ENCODE measurements at regions not wholly inside any gene's neighbourhood (a gene's known extent, or its start where the extent isn't known, plus 50 kb on each side); places are given as distances from the start of the nearest gene placed in this dataset.

DNA sequence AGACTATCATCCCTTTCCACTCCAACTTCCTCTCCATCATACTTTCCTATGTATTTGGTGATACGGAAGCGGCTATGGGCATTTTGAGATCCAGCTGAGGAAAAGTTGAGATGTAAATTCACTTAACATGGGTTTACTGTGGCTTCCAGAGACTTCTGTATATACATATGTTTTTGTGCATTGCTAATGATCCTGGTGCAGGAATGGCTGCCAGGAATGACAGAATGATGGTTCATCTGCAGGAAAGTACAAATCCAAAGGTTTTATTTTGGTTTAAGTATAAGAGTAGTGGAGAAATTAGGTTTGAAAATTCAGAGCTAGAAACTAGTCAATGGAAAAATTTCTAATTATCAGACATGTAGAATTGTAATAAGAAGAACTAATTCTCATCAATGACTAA is 95.0 kb upstream of the PAM start:
- no peak for TF ChIP-seq POLR2A (IDR thresholded peaks at IDR 0.05)
- TF ChIP-seq, protein P1, sequence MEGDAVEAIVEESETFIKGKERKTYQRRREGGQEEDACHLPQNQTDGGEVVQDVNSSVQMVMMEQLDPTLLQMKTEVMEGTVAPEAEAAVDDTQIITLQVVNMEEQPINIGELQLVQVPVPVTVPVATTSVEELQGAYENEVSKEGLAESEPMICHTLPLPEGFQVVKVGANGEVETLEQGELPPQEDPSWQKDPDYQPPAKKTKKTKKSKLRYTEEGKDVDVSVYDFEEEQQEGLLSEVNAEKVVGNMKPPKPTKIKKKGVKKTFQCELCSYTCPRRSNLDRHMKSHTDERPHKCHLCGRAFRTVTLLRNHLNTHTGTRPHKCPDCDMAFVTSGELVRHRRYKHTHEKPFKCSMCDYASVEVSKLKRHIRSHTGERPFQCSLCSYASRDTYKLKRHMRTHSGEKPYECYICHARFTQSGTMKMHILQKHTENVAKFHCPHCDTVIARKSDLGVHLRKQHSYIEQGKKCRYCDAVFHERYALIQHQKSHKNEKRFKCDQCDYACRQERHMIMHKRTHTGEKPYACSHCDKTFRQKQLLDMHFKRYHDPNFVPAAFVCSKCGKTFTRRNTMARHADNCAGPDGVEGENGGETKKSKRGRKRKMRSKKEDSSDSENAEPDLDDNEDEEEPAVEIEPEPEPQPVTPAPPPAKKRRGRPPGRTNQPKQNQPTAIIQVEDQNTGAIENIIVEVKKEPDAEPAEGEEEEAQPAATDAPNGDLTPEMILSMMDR (IDR thresholded peaks at IDR 0.05), result no peak
- DNase-seq (ENCODE audit: low spot score in 2 of 2), result no peak
- intact Hi-C loops (cut with DNase I; ENCODE audit: low total_unique reads), result no loop called here
- WGBS, 2 donors, result 95 to 96% methylated on average over 2 of the region's 2 CpGs
- H3K4me3 ChIP-seq (ENCODE audit: low read depth, poor library complexity, severe bottlenecking), result no peak overlapping the region

DNA sequence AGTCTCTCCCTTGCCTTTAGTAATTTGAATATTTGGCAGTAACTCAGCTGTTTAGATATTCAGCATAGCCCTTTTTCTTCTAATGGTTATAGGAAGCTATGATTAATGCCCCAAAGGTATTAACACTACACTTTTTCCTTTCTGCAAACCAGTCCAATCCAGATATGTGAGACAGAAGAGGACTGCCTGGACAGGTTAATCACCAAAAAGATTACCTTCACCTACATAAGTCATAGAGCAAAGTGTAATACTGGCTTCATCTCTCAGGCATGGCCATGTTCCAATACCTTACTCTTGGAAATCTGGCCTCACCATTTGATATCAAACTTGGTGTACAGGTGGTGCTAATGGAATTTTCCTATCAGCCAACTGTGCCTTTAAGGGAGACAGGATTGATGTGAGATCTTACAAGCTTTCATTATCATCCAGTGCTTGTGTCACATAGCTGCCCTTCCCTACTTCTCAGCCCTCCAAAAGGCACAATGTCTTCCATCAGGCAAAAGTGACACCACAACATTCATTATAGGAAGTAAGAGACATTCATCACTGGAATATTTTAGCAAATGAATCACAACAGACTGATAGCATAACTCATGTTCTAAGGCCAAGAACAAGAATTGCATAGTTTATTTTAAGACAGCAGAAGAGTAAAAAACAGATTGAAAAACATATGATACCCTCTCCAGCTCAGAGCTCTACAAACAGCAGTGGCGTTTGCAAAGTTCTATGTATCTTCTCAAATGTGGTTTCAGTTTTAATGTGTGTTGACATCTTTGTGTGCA is 91.2 kb upstream of the PAM start:
- no peak for DNase-seq (ENCODE audit: low spot score in 2 of 2)

DNA sequence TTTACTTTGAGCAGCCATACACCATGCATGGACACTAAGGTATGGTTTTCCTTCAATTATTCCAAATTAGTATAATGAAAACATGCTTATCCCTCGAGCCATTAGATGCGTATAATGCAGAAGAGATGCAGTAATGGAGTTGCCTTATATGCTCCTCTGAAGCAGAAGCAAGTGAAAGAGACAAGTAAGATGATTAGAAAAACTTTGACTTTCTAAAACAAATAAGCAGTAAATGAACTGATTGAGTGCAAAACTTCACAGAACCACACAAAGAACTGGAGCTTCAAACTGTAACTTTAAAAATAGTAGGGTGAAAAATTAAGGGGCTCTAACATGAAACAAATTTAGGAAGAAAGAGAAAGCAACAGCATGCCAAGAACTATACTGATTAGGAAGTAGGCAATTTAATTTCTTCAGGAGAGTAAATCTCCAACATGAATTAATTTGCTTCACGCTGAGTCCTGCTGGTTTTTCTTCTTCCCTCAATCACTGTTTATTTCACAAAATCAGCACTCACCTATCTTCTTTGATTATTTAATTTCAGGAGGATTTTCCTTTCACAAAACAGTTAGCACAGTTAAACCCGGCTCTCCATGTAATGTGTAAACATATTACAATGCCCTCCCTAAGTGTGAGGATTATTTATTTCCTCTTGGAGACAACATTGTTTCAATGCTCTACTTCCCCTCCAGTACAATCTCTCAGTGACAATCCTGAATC is 90.3 kb upstream of the PAM start:
- intact Hi-C loops (cut with DNase I; ENCODE audit: low total_unique reads), result no loop called here
- 52 to 61% methylated on average over 4 of the region's 4 CpGs for WGBS, 2 donors
- no peak overlapping the region for H3K4me3 ChIP-seq (ENCODE audit: low read depth, poor library complexity, severe bottlenecking)
- TF ChIP-seq, protein P1 (IDR thresholded peaks at IDR 0.05), result no peak
- no peak for TF ChIP-seq POLR2A (IDR thresholded peaks at IDR 0.05)
- DNase-seq (ENCODE audit: low spot score in 2 of 2), result no peak

More for the DNA sequence above, 91.2 kb upstream of the PAM start:
- WGBS, 2 donors, result 21 to 22% methylated on average over 1 of the region's 1 CpG
- intact Hi-C loops (cut with DNase I; ENCODE audit: low total_unique reads), result no loop called here
- H3K4me3 ChIP-seq (ENCODE audit: low read depth, poor library complexity, severe bottlenecking), result no peak overlapping the region
- TF ChIP-seq POLR2A (IDR thresholded peaks at IDR 0.05), result no peak
- TF ChIP-seq, protein P1 (IDR thresholded peaks at IDR 0.05), result no peak

DNA sequence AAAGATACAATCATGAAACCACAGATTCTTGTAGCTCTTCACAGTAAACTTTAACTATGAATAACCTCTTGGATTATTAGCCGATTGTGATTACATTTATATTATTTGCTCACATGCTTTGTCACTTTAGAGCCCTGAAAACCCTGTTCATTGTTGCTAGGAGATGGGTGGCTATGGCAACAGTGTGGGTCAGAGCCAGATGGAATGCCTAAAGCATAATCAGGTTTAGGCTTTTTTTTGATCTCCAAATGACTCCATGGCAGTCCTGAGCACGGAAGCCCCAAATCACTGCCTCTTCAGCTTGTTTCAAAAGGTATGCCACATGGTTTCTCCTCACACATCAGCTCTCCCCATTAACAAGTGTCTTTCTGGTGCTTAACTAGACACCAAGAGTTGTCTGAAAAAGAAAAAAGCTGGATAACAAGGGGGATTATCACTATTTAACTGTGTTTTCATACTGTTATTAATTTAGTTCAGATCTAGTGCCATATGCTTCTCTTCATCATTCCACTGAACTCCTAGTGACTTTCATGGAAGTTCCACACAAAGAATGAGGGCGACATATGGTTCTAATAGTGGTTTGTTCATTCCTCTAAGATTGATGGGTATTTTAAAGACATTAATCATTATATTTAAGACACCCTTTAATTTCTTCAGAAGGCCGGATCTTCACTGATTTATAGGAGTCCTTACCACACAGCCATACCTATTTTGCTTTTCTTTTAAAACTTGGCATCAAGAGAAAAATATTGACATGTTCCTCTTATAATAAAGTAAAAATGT is 88.8 kb upstream of the PAM start:
- no peak overlapping the region for H3K4me3 ChIP-seq (ENCODE audit: low read depth, poor library complexity, severe bottlenecking)
- no peak for DNase-seq (ENCODE audit: low spot score in 2 of 2)
- intact Hi-C loops (cut with DNase I; ENCODE audit: low total_unique reads), result no loop called here
- 58% methylated on average over 4 of the region's 4 CpGs for WGBS, 2 donors
- no peak for TF ChIP-seq POLR2A (IDR thresholded peaks at IDR 0.05)
- TF ChIP-seq, protein P1 (IDR thresholded peaks at IDR 0.05), result no peak

DNA sequence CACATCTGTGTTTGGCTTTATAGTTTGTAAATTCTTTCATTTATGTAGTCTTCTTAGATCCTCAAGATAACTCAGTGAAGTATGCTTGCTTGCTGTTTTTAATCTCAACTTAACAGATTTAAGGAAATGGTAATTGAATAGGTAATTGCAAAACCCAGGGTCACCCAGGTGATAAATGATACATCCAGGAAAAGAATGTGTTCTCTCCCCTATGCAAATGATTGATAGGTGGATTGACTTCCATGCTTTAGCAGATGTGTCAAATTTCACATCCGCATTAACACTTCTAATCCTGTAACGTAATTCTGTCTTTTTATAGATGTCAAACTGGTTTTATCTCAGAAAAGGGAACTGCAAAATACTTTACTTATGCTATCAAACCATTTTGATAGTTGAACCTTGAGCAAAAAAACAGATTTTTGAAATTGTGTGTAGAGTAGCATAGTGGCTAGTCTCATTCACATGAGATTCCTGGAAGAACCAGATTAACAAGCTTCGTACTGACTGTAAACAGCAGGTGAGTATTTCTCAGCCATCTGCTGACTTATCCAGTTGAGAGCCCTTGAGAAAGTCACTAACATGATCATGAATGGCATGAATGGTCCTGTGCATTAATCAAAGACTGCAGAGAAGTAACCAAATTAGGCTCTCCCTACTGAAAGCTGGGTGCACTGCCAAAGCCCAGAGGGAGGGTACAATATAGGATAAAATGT is 86.7 kb upstream of the PAM start:
- WGBS, 2 donors, result 46 to 58% methylated on average over 3 of the region's 3 CpGs
- TF ChIP-seq POLR2A (IDR thresholded peaks at IDR 0.05), result no peak
- TF ChIP-seq, protein P1 (IDR thresholded peaks at IDR 0.05), result no peak
- H3K4me3 ChIP-seq (ENCODE audit: low read depth, poor library complexity, severe bottlenecking), result no peak overlapping the region
- intact Hi-C loops (cut with DNase I; ENCODE audit: low total_unique reads), result no loop called here
- DNase-seq (ENCODE audit: low spot score in 2 of 2), result no peak

Measured in lower leg skin (tissue), 4 donors.